GM23338 (cell line): ENCODE measurements at regions not wholly inside any gene's neighbourhood (a gene's known extent, or its start where the extent isn't known, plus 50 kb on each side); places are given as distances from the start of the nearest gene placed in this dataset.

ENCODE experiments used
- ATAC-seq: fragments of 200-7000 bp; cut with Tn5 transposase; 3 replicates; pipeline ENCODE4 v1.9.1; 2020
- DNase-seq: peaks from one replicate; pipeline ENCODE4 v3.0.0-alpha.2; 2015; ENCODE audit warnings: low spot score
- H2AFZ ChIP-seq: fragments of 200-600 bp; sonication (generic); 2 replicates; pipeline ENCODE4 v1.8.0; 2016; ENCODE audit warnings: antibody characterized with exemption, mild to moderate bottlenecking, moderate library complexity
- H3F3A ChIP-seq: fragments of 200-600 bp; sonication (generic); replicated peaks from 2 replicates; pipeline ENCODE4 v1.8.0; 2017; ENCODE audit warnings: antibody characterized with exemption, mixed run types, low read depth
- H3K27ac ChIP-seq: fragments of 200-600 bp; sonication (generic); 2 replicates; pipeline ENCODE4 v1.6.1; 2016; ENCODE audit warnings: low read depth
- H3K27me3 ChIP-seq: fragments of 200-600 bp; sonication (generic); 2 replicates; pipeline ENCODE4 v1.8.0; 2016; ENCODE audit warnings: mild to moderate bottlenecking, mixed run types, moderate library complexity; ENCODE audit not compliant: insufficient read depth
- H3K36me3 ChIP-seq: fragments of 200-600 bp; sonication (generic); 2 replicates; pipeline ENCODE4 v1.8.0; 2016; ENCODE audit warnings: mild to moderate bottlenecking; ENCODE audit not compliant: insufficient read depth
- H3K4me1 ChIP-seq: fragments of 200-600 bp; sonication (generic); 2 replicates; pipeline ENCODE4 v1.8.0; 2016; ENCODE audit warnings: mild to moderate bottlenecking, moderate library complexity; ENCODE audit not compliant: insufficient read depth
- H3K4me2 ChIP-seq: fragments of 200-600 bp; sonication (generic); 2 replicates; pipeline ENCODE4 v1.7.1; 2017; ENCODE audit warnings: mixed run types
- H3K4me3 ChIP-seq: fragments of 200-600 bp; sonication (generic); 2 replicates; pipeline ENCODE4 v1.6.1; 2016; ENCODE audit warnings: mixed run types
- H3K79me2 ChIP-seq: fragments of 200-600 bp; sonication (generic); replicated peaks from 2 replicates; pipeline ENCODE4 v1.8.0; 2017; ENCODE audit warnings: mild to moderate bottlenecking; ENCODE audit not compliant: insufficient read depth
- H3K9me2 ChIP-seq: fragments of 200-600 bp; sonication (generic); 2 replicates; pipeline ENCODE4 v1.8.0; 2017; ENCODE audit not compliant: insufficient read depth
- H4K20me1 ChIP-seq: fragments of 200-600 bp; sonication (generic); replicated peaks from 2 replicates; pipeline ENCODE4 v1.8.0; 2017; ENCODE audit warnings: mild to moderate bottlenecking; ENCODE audit not compliant: insufficient read depth
- H3K27ac Mint-ChIP-seq: 2 replicates; pipeline ENCODE4 v1.8.0; 2020; ENCODE audit warnings: inconsistent platforms, mild to moderate bottlenecking, moderate library complexity, mixed read lengths
- H3K27me3 Mint-ChIP-seq: 3 replicates; pipeline ENCODE4 v1.8.0; 2022; ENCODE audit warnings: low read depth, mild to moderate bottlenecking, moderate library complexity, mixed read lengths, inconsistent platforms; ENCODE audit not compliant: insufficient read depth, poor library complexity
- H3K36me3 Mint-ChIP-seq: 3 replicates; pipeline ENCODE4 v1.8.0; 2021; ENCODE audit warnings: low read depth, mild to moderate bottlenecking, inconsistent platforms, moderate library complexity, mixed read lengths
- H3K4me1 Mint-ChIP-seq: 3 replicates; pipeline ENCODE4 v1.8.0; 2020; ENCODE audit warnings: mild to moderate bottlenecking, inconsistent platforms, mixed read lengths
- H3K4me3 Mint-ChIP-seq: 3 replicates; pipeline ENCODE4 v1.8.0; 2021; ENCODE audit warnings: moderate library complexity, mild to moderate bottlenecking, inconsistent platforms, mixed read lengths
- H3K9me3 Mint-ChIP-seq: 3 replicates; pipeline ENCODE4 v1.8.0; 2020; ENCODE audit warnings: moderate library complexity, mild to moderate bottlenecking, inconsistent platforms, mixed read lengths
- CREB1 ChIP-seq: fragments of 250-450 bp; sonication (Bioruptor Pico); IDR thresholded peaks from 2 replicates; pipeline ENCODE4 v1.5.0; 2020; ENCODE audit warnings: low read depth, mild to moderate bottlenecking, moderate library complexity
- EZH2 ChIP-seq: fragments of 200-600 bp; sonication (generic); IDR thresholded peaks from one replicate; pipeline ENCODE4 v1.8.0; 2017; ENCODE audit warnings: antibody characterized with exemption, mild to moderate bottlenecking, low read depth; ENCODE audit not compliant: unreplicated experiment
- EZH2phosphoT487 ChIP-seq: fragments of 200-600 bp; sonication (generic); IDR thresholded peaks from one replicate; pipeline ENCODE4 v1.8.1; 2018; ENCODE audit warnings: antibody characterized with exemption; ENCODE audit not compliant: unreplicated experiment
- JUNB ChIP-seq: IDR thresholded peaks from one replicate; pipeline ENCODE4 v1.6.1; 2016; ENCODE audit warnings: antibody characterized with exemption; ENCODE audit not compliant: unreplicated experiment
- NANOG ChIP-seq: IDR thresholded peaks from 2 replicates; pipeline ENCODE4 v1.6.1; 2016; ENCODE audit warnings: antibody characterized with exemption, borderline replicate concordance
- POLR2AphosphoS5 ChIP-seq: IDR thresholded peaks from 2 replicates; pipeline ENCODE4 v1.6.1; 2016; ENCODE audit warnings: antibody characterized with exemption, low read depth
- STAT1 ChIP-seq: IDR thresholded peaks from one replicate; pipeline ENCODE4 v1.6.1; 2016; ENCODE audit warnings: antibody characterized with exemption; ENCODE audit not compliant: unreplicated experiment
- ZNF114 ChIP-seq: fragments of 250-450 bp; sonication (Bioruptor Pico); IDR thresholded peaks from 2 replicates; pipeline ENCODE4 v1.5.0; 2020; ENCODE audit warnings: mild to moderate bottlenecking, moderate library complexity
- ZNF331 ChIP-seq: fragments of 250-450 bp; sonication (Bioruptor Pico); IDR thresholded peaks from 2 replicates; pipeline ENCODE4 v1.5.0; 2020; ENCODE audit warnings: low read depth, mild to moderate bottlenecking, moderate library complexity
- TF ChIP-seq, protein P1 (sequence below): fragments of 250-450 bp; sonication (Bioruptor Pico); IDR thresholded peaks from 2 replicates; pipeline ENCODE4 v1.5.0; 2020; ENCODE audit warnings: mild to moderate bottlenecking, moderate library complexity
- TF ChIP-seq, protein P2 (sequence below), 2 experiments: fragments of 200-600 bp in 1 of 2; sonication (generic) in 1 of 2; conservative IDR thresholded peaks; 2 replicates each; pipeline versions ENCODE4 v1.5.1 to v1.6.1; 2016 to 2017; ENCODE audit warnings: antibody characterized with exemption in 2 of 2, low read depth in 2 of 2, mild to moderate bottlenecking in 2 of 2, moderate library complexity in 1 of 2
- TF ChIP-seq, protein P3 (sequence below): IDR thresholded peaks from 2 replicates; pipeline ENCODE4 v1.6.1; 2016; ENCODE audit warnings: antibody characterized with exemption
- TF ChIP-seq, protein P4 (sequence below): IDR thresholded peaks from one replicate; pipeline ENCODE4 v1.6.1; 2018; ENCODE audit warnings: antibody characterized with exemption; ENCODE audit not compliant: unreplicated experiment

DNA sequence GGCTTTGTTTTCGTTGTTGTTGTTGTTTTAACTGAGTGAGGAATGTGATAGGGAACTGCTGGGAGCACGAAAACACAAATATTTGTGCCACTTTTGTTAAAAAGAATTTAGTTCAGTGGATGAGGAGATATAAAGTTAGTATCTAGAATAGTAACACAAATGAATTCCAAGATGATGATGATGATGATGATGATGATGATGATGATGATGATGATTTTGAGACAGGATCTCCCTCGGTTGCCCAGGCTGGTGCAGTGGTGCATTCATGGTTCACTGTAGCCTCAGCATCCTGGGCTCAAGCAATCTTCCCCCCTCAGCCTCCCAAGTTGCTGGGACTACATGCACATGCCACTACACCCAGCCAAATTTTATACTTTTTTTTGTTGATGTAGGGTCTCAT is 223.7 kb downstream of the DSEL start:
- H3K27me3 ChIP-seq, result no peaks in the 10 kb centered on the region
- no peak for ATAC-seq
- H3K27ac ChIP-seq, result no peak overlapping the region
- peaks cover 2% of the 10 kb centered on the region for H3K27me3 Mint-ChIP-seq
- no peaks in the 10 kb centered on the region for H3K36me3 ChIP-seq
- H3F3A ChIP-seq, result no peaks in the 10 kb centered on the region
- no peak overlapping the region for H3K4me3 ChIP-seq
- H3K36me3 Mint-ChIP-seq, result 0 out of 3 replicates have a peak, but pooled peaks cover 10% of the 10 kb centered on the region
- H2AFZ ChIP-seq, result no peak overlapping the region
- no peaks in the 10 kb centered on the region for H3K4me1 Mint-ChIP-seq
- H3K79me2 ChIP-seq, result no peaks in the 10 kb centered on the region
- no peak overlapping the region for H3K4me3 Mint-ChIP-seq
- peaks cover 4% of the 10 kb centered on the region; the same call in 1 of the 3 replicates for H3K9me3 Mint-ChIP-seq
- no peak for TF ChIP-seq EZH2
- no peak for TF ChIP-seq STAT1
- TF ChIP-seq POLR2AphosphoS5, result no peak
- TF ChIP-seq, protein P1, sequence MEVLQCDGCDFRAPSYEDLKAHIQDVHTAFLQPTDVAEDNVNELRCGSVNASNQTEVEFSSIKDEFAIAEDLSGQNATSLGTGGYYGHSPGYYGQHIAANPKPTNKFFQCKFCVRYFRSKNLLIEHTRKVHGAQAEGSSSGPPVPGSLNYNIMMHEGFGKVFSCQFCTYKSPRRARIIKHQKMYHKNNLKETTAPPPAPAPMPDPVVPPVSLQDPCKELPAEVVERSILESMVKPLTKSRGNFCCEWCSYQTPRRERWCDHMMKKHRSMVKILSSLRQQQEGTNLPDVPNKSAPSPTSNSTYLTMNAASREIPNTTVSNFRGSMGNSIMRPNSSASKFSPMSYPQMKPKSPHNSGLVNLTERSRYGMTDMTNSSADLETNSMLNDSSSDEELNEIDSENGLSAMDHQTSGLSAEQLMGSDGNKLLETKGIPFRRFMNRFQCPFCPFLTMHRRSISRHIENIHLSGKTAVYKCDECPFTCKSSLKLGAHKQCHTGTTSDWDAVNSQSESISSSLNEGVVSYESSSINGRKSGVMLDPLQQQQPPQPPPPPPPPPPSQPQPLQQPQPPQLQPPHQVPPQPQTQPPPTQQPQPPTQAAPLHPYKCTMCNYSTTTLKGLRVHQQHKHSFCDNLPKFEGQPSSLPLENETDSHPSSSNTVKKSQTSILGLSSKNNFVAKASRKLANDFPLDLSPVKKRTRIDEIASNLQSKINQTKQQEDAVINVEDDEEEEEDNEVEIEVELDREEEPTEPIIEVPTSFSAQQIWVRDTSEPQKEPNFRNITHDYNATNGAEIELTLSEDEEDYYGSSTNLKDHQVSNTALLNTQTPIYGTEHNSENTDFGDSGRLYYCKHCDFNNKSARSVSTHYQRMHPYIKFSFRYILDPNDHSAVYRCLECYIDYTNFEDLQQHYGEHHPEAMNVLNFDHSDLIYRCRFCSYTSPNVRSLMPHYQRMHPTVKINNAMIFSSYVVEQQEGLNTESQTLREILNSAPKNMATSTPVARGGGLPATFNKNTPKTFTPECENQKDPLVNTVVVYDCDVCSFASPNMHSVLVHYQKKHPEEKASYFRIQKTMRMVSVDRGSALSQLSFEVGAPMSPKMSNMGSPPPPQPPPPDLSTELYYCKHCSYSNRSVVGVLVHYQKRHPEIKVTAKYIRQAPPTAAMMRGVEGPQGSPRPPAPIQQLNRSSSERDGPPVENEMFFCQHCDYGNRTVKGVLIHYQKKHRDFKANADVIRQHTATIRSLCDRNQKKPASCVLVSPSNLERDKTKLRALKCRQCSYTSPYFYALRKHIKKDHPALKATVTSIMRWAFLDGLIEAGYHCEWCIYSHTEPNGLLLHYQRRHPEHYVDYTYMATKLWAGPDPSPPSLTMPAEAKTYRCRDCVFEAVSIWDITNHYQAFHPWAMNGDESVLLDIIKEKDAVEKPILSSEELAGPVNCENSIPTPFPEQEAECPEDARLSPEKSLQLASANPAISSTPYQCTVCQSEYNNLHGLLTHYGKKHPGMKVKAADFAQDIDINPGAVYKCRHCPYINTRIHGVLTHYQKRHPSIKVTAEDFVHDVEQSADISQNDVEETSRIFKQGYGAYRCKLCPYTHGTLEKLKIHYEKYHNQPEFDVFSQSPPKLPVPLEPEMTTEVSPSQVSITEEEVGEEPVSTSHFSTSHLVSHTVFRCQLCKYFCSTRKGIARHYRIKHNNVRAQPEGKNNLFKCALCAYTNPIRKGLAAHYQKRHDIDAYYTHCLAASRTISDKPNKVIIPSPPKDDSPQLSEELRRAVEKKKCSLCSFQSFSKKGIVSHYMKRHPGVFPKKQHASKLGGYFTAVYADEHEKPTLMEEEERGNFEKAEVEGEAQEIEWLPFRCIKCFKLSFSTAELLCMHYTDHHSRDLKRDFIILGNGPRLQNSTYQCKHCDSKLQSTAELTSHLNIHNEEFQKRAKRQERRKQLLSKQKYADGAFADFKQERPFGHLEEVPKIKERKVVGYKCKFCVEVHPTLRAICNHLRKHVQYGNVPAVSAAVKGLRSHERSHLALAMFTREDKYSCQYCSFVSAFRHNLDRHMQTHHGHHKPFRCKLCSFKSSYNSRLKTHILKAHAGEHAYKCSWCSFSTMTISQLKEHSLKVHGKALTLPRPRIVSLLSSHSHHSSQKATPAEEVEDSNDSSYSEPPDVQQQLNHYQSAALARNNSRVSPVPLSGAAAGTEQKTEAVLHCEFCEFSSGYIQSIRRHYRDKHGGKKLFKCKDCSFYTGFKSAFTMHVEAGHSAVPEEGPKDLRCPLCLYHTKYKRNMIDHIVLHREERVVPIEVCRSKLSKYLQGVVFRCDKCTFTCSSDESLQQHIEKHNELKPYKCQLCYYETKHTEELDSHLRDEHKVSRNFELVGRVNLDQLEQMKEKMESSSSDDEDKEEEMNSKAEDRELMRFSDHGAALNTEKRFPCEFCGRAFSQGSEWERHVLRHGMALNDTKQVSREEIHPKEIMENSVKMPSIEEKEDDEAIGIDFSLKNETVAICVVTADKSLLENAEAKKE (CRISPR knock-in tag), result no peak
- no peak for TF ChIP-seq JUNB
- TF ChIP-seq, protein P2, sequence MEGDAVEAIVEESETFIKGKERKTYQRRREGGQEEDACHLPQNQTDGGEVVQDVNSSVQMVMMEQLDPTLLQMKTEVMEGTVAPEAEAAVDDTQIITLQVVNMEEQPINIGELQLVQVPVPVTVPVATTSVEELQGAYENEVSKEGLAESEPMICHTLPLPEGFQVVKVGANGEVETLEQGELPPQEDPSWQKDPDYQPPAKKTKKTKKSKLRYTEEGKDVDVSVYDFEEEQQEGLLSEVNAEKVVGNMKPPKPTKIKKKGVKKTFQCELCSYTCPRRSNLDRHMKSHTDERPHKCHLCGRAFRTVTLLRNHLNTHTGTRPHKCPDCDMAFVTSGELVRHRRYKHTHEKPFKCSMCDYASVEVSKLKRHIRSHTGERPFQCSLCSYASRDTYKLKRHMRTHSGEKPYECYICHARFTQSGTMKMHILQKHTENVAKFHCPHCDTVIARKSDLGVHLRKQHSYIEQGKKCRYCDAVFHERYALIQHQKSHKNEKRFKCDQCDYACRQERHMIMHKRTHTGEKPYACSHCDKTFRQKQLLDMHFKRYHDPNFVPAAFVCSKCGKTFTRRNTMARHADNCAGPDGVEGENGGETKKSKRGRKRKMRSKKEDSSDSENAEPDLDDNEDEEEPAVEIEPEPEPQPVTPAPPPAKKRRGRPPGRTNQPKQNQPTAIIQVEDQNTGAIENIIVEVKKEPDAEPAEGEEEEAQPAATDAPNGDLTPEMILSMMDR (conservative IDR thresholded peaks at IDR 0.05; ENCODE audit: low read depth in 2 of 2), result no peak
- TF ChIP-seq NANOG, result no peak
- TF ChIP-seq EZH2phosphoT487, result no peak
- TF ChIP-seq, protein P3, sequence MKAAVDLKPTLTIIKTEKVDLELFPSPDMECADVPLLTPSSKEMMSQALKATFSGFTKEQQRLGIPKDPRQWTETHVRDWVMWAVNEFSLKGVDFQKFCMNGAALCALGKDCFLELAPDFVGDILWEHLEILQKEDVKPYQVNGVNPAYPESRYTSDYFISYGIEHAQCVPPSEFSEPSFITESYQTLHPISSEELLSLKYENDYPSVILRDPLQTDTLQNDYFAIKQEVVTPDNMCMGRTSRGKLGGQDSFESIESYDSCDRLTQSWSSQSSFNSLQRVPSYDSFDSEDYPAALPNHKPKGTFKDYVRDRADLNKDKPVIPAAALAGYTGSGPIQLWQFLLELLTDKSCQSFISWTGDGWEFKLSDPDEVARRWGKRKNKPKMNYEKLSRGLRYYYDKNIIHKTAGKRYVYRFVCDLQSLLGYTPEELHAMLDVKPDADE, result no peak
- TF ChIP-seq ZNF114 (CRISPR knock-in tag), result no peak
- TF ChIP-seq, protein P4, sequence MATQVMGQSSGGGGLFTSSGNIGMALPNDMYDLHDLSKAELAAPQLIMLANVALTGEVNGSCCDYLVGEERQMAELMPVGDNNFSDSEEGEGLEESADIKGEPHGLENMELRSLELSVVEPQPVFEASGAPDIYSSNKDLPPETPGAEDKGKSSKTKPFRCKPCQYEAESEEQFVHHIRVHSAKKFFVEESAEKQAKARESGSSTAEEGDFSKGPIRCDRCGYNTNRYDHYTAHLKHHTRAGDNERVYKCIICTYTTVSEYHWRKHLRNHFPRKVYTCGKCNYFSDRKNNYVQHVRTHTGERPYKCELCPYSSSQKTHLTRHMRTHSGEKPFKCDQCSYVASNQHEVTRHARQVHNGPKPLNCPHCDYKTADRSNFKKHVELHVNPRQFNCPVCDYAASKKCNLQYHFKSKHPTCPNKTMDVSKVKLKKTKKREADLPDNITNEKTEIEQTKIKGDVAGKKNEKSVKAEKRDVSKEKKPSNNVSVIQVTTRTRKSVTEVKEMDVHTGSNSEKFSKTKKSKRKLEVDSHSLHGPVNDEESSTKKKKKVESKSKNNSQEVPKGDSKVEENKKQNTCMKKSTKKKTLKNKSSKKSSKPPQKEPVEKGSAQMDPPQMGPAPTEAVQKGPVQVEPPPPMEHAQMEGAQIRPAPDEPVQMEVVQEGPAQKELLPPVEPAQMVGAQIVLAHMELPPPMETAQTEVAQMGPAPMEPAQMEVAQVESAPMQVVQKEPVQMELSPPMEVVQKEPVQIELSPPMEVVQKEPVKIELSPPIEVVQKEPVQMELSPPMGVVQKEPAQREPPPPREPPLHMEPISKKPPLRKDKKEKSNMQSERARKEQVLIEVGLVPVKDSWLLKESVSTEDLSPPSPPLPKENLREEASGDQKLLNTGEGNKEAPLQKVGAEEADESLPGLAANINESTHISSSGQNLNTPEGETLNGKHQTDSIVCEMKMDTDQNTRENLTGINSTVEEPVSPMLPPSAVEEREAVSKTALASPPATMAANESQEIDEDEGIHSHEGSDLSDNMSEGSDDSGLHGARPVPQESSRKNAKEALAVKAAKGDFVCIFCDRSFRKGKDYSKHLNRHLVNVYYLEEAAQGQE, result no peak
- TF ChIP-seq CREB1 (CRISPR knock-in tag), result no peak
- no peak for TF ChIP-seq ZNF331
- H3K4me2 ChIP-seq, result no peak overlapping the region
- H3K27ac Mint-ChIP-seq, result no peak overlapping the region
- H4K20me1 ChIP-seq, result no peaks in the 10 kb centered on the region
- no peak for DNase-seq
- no peaks in the 10 kb centered on the region for H3K9me2 ChIP-seq
- no peaks in the 10 kb centered on the region for H3K4me1 ChIP-seq
